Neural crest cell (in vitro differentiated cells): ENCODE measurements at regions not wholly inside any gene's neighbourhood (a gene's known extent, or its start where the extent isn't known, plus 50 kb on each side); places are given as distances from the start of the nearest gene placed in this dataset.

ENCODE experiments used
- DNase-seq: peaks from one replicate; pipeline ENCODE4 v3.0.0; 2021; ENCODE audit warnings: low read depth, mixed read lengths, low spot score
- H3K27ac Mint-ChIP-seq: one replicate; pipeline ENCODE4 v1.8.0; 2021; ENCODE audit warnings: mild to moderate bottlenecking, mixed read lengths; ENCODE audit not compliant: unreplicated experiment
- H3K27me3 Mint-ChIP-seq: 2 replicates; pipeline ENCODE4 v1.8.0; 2021; ENCODE audit warnings: low read depth, mild to moderate bottlenecking, mixed read lengths
- H3K36me3 Mint-ChIP-seq: 2 replicates; pipeline ENCODE4 v1.8.0; 2021; ENCODE audit warnings: low read depth, mild to moderate bottlenecking, mixed read lengths
- H3K4me1 Mint-ChIP-seq: 2 replicates; pipeline ENCODE4 v1.8.0; 2021; ENCODE audit warnings: mixed read lengths
- H3K4me3 Mint-ChIP-seq: one replicate; pipeline ENCODE4 v1.8.0; 2021; ENCODE audit warnings: mild to moderate bottlenecking, mixed read lengths
- H3K9me3 Mint-ChIP-seq: 2 replicates; pipeline ENCODE4 v1.8.0; 2021; ENCODE audit warnings: mixed read lengths
- TF ChIP-seq, protein P1 (sequence below): fragments of 200-600 bp; sonication (generic); conservative IDR thresholded peaks from 2 replicates; pipeline ENCODE4 v1.5.0; 2021; ENCODE audit warnings: antibody characterized with exemption, mild to moderate bottlenecking

DNA sequence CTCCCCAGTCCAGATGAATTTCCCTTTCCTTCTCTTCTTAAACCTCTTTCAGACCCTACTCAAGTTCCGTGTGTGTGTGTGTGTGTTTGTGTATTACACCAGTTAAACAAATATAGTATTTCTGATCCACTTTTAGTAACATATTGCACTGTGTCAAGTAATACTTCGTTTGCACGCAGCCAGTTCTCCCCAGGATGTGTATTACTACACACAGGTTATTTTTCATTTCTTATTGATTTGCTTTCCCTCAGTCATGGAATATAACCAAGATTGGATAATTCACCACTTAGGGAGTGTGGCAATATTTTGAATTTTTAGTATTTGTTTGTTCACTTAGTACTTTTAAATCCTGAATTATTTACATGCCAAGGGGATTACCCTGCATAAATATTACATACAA, 667.0 kb downstream of the NR2F2 start:
- Mint-ChIP-seq H3K4me3 (no peak overlapping the region), H3K36me3 (peaks cover 3% of the 10 kb centered on the region), H3K27ac (no peak overlapping the region), H3K4me1 (no peaks in the 10 kb centered on the region), H3K9me3 (peaks cover 8% of the 10 kb centered on the region), H3K27me3 (no peaks in the 10 kb centered on the region)
- DNase-seq: no peak
- TF ChIP-seq, protein P1, sequence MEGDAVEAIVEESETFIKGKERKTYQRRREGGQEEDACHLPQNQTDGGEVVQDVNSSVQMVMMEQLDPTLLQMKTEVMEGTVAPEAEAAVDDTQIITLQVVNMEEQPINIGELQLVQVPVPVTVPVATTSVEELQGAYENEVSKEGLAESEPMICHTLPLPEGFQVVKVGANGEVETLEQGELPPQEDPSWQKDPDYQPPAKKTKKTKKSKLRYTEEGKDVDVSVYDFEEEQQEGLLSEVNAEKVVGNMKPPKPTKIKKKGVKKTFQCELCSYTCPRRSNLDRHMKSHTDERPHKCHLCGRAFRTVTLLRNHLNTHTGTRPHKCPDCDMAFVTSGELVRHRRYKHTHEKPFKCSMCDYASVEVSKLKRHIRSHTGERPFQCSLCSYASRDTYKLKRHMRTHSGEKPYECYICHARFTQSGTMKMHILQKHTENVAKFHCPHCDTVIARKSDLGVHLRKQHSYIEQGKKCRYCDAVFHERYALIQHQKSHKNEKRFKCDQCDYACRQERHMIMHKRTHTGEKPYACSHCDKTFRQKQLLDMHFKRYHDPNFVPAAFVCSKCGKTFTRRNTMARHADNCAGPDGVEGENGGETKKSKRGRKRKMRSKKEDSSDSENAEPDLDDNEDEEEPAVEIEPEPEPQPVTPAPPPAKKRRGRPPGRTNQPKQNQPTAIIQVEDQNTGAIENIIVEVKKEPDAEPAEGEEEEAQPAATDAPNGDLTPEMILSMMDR: no peak

DNA sequence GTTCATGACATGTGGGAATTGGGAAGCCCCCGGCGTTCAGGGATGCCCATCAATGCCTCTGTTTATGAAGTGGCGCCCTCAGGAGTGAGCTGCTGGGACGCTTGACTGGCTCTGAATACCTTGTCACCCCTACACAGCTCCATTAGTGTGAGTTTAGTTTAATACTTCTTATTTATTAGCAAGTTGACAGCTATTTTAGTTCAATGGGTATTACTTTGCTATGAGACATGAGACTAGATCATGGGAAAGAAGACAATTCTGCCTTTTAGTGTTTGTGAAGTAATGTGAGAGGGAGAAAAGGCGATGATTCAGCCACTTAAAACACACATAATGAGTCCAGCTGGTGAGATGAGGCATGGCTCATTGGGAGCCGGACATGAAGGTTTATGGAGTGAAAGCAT, 678.5 kb downstream of the NR2F2 start:
- Mint-ChIP-seq H3K27ac (no peak overlapping the region), H3K4me3 (no peak overlapping the region), H3K9me3 (no peaks in the 10 kb centered on the region), H3K4me1 (peaks cover 12% of the 10 kb centered on the region), H3K27me3 (no peaks in the 10 kb centered on the region), H3K36me3 (no peaks in the 10 kb centered on the region)
- no peak for DNase-seq
- TF ChIP-seq, protein P1: no peak

DNA sequence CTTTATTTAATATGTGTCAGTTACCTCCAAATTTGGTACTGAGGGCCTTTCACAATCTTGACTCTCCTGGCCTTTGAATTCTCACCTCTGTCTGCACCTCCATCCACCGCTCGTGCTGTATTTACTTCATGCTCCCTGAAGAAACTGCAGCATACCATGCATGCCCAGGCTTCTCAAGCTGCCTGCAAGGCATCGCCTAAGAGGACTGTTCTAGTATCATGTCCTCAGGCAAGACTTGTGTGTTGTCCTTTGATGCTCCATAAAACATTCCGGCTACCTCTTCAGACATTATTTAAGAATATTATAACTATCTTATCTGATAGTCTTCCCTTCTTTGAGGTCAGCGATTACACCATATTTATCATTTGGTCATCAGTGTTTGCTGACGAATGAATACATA, 682.5 kb downstream of the NR2F2 start:
- Mint-ChIP-seq H3K36me3 (peaks cover 2% of the 10 kb centered on the region), H3K27ac (no peak overlapping the region), H3K4me1 (peaks cover 12% of the 10 kb centered on the region), H3K4me3 (no peak overlapping the region), H3K27me3 (no peaks in the 10 kb centered on the region), H3K9me3 (peaks cover 5% of the 10 kb centered on the region)
- DNase-seq: no peak
- TF ChIP-seq, protein P1: no peak

DNA sequence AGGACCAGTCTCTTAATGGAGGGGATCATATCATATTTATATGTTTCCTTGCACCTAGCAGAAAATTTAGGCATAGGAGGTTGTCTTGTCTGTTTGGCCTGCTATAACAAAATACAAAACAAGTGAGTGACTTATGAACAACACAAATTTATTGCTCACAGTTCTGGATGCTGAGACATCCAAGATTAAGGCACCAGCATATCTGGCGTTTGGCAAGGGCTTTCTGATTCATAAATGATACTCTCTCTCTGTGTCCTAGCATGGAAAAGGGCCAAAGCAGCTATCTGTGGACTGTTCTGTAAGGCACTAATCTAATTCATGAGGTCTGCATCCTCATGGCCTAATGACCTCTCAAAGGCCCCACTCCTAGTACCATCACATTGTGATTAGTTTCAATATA, 683.0 kb downstream of the NR2F2 start:
- Mint-ChIP-seq H3K9me3 (peaks cover 5% of the 10 kb centered on the region), H3K36me3 (peaks cover 2% of the 10 kb centered on the region), H3K4me1 (peaks cover 8% of the 10 kb centered on the region), H3K4me3 (no peak overlapping the region), H3K27ac (no peak overlapping the region), H3K27me3 (no peaks in the 10 kb centered on the region)
- TF ChIP-seq, protein P1: no peak
- no peak for DNase-seq

DNA sequence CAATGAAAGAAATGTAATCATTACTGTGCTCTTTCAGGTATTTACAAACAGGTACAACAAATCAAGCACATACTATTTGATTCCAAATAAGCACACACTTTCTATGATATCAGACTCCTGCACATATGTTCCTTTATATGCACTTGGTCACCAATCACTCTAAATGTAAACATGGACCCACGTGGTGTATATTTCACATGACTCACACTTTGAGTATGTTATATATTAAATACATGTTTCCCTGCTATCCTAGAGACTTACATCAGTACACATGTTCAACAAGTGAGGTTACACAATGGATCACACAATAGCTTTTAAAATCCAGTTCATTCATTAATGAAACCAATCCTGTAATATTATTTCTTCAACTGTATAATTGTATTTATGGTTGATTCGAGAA, 683.5 kb downstream of the NR2F2 start:
- no peak overlapping the region for H3K4me3 Mint-ChIP-seq
- no peak for DNase-seq
- H3K9me3 Mint-ChIP-seq: peaks cover 5% of the 10 kb centered on the region
- no peaks in the 10 kb centered on the region for H3K27me3 Mint-ChIP-seq
- H3K36me3 Mint-ChIP-seq: peaks cover 2% of the 10 kb centered on the region
- H3K27ac Mint-ChIP-seq: no peak overlapping the region
- peaks cover 7% of the 10 kb centered on the region for H3K4me1 Mint-ChIP-seq
- TF ChIP-seq, protein P1: no peak

DNA sequence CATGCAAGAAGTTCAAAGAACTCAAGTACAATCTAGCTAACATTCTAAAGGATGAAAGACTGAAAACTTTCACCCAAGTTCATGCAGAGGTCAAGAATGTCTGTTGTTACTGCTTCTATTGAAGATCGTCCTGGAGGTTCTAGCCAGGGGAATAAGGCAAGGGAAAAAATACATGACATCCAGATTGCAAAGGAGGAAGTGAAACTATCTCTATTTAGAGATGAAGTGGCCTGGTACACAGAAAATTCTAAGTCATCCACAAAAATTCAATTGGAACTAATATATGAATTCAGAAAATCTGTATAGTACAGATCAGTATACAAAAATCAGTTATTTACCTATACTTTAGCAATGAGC, 693.0 kb downstream of the NR2F2 start:
- no peaks in the 10 kb centered on the region for H3K9me3 Mint-ChIP-seq
- no peak overlapping the region for H3K27ac Mint-ChIP-seq
- no peak for DNase-seq
- TF ChIP-seq, protein P1: no peak
- no peak overlapping the region for H3K4me3 Mint-ChIP-seq
- no peaks in the 10 kb centered on the region for H3K27me3 Mint-ChIP-seq
- peaks cover 19% of the 10 kb centered on the region for H3K4me1 Mint-ChIP-seq
- H3K36me3 Mint-ChIP-seq: peaks cover 4% of the 10 kb centered on the region
